Endothelial cell of umbilical vein (primary cell): ENCODE measurements at regions not wholly inside any gene's neighbourhood (a gene's known extent, or its start where the extent isn't known, plus 50 kb on each side); places are given as distances from the start of the nearest gene placed in this dataset.

ENCODE experiments used
- CTCF ChIP-seq, 2 donors: IDR thresholded peaks; 1 replicate in 1 of 2; 2 replicates in 1 of 2; pipeline ENCODE4 v1.5.1; 2011; ENCODE audit warnings: low read length in 2 of 2, mild to moderate bottlenecking in 2 of 2, moderate library complexity in 2 of 2, control low read depth in 1 of 2, inconsistent platforms in 1 of 2, low read depth in 1 of 2; ENCODE audit not compliant: insufficient read depth in 1 of 2; ENCODE audit errors: extremely low read depth in 1 of 2
- EZH2 ChIP-seq: IDR thresholded peaks from 2 replicates; pipeline ENCODE4 v1.6.1; 2012; ENCODE audit warnings: borderline replicate concordance, low read depth, mild to moderate bottlenecking, moderate library complexity, low read length, inconsistent platforms; ENCODE audit not compliant: severe bottlenecking
- MAX ChIP-seq: IDR thresholded peaks from 2 replicates; pipeline ENCODE4 v1.6.1; 2011; ENCODE audit not compliant: insufficient read depth, insufficient read length
- POLR2A ChIP-seq: IDR thresholded peaks from 2 replicates; pipeline ENCODE4 v1.6.1; 2012; ENCODE audit warnings: low read depth, mild to moderate bottlenecking, control low read depth, low read length
- POLR2AphosphoS5 ChIP-seq: IDR thresholded peaks from 2 replicates; pipeline ENCODE4 v1.6.1; 2012; ENCODE audit warnings: low read depth, mild to moderate bottlenecking, control low read depth, low read length, moderate library complexity; ENCODE audit not compliant: insufficient read depth

- TF ChIP-seq EZH2 (no peak), CTCF (IDR thresholded peaks at IDR 0.05; ENCODE audit: extremely low read depth in 1 of 2, insufficient read depth in 1 of 2, low read depth in 1 of 2, low read length in 2 of 2) (no peak), POLR2A (no peak), POLR2AphosphoS5 (no peak), MAX (no peak)
These were observed 765.2 kb upstream of the ID2 start for GRCh38 chr2:7916670-7917069.
